ENCODE measurements at regions not wholly inside any gene's neighbourhood (a gene's known extent, or its start where the extent isn't known, plus 50 kb on each side); places are given as distances from the start of the nearest gene placed in this dataset.
"Not testable (repeated sequence)": the region's sequence is repeated elsewhere in the genome, so short reads cannot be mapped to it uniquely, and the experiment has no call there.

- intact Hi-C loops (cut with DNase I) = no loop called here
- H3K9me3 ChIP-seq (ENCODE audit: control insufficient read depth, low read length) = no peaks in the 10 kb centered on the region
- 66% methylated on average over 2 of the region's 2 CpGs for WGBS
Measured at GRCh38 chr4:14151101-14151500, 523.6 kb upstream of the BOD1L1 start.

DNA sequence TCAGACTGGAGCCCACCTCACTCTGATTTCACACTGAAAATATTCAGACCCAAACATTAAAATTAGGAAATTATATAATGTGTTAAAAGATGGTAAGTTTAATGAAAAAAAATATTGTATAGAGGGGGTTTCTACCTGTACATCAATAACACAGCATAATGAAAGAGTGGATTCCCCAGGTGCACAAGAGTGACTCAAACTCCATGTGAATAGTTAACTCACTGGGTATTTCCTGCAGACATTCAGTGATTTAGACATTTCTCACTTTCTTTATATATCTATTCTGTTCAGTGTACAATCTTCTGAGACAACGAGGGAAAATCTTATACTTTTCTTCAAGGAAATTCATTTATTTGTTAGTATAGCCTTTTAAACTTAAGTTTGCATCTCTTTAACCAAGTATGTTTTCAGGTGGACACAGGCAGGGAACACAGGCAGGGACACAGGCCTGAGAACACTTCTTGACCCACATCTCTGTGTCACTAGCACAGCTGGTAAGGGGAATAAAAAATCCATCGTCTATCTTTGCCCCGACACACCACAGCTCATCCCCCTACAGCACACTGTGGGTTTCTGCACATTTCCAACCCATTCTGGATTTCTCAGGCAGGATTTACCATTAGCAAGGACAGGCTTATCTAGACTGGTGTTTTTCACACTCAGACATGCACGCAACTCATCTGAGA, 525.5 kb upstream of the BOD1L1 start:
- H3K27ac ChIP-seq (ENCODE audit: low read length) = no peak overlapping the region
- H3K9me3 ChIP-seq (ENCODE audit: control insufficient read depth, low read length) = no peaks in the 10 kb centered on the region
- no peaks in the 10 kb centered on the region for H3K4me1 ChIP-seq (ENCODE audit: control insufficient read depth, insufficient read depth, low read length)
- no peak for DNase-seq
- WGBS = 80% methylated on average over 4 of the region's 4 CpGs
- H3K27me3 ChIP-seq (ENCODE audit: control insufficient read depth, insufficient read depth) = no peaks in the 10 kb centered on the region
- no peak for ATAC-seq
- no peak overlapping the region for H3K4me3 ChIP-seq (ENCODE audit: low read length)
- intact Hi-C loops (cut with DNase I) = no loop called here

More at GRCh38 chr4:14151101-14151500, 523.6 kb upstream of the BOD1L1 start:
- Histone ChIP-seq H3K4me3 (ENCODE audit: low read length) (no peak overlapping the region), H3K27ac (ENCODE audit: low read length) (no peak overlapping the region), H3K27me3 (ENCODE audit: control insufficient read depth, insufficient read depth) (no peaks in the 10 kb centered on the region), H3K4me1 (ENCODE audit: control insufficient read depth, insufficient read depth, low read length) (no peaks in the 10 kb centered on the region)
- ATAC-seq (no peak), DNase-seq (no peak)

DNA sequence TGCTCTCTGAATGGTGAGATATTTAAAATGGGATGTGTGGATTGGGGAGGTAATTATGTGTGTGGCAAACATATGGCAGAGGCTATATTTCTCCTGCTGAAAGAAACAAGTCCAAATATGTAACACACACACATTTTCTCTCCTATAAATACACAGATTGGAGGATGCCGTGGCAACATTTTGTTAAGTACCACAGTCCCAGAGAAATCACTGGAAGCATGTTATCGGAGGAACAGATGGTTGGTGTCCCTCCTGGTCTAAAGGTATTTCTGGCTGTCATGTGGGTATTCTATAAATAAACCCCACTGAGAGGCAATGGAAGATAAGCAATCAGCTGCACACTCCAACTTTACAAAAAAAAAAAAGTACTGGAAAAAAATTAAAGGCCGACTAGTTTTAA, 528.3 kb upstream of the BOD1L1 start:
- H3K27ac ChIP-seq (ENCODE audit: low read length) = no peak overlapping the region
- intact Hi-C loops (cut with DNase I) = no loop called here
- no peaks in the 10 kb centered on the region for H3K9me3 ChIP-seq (ENCODE audit: control insufficient read depth, low read length)
- no peaks in the 10 kb centered on the region for H3K27me3 ChIP-seq (ENCODE audit: control insufficient read depth, insufficient read depth)
- DNase-seq (no peak), ATAC-seq (peak in 1 of 2 donors; percentile 54)
- WGBS = 39% methylated on average over 3 of the region's 3 CpGs
- no peak overlapping the region for H3K4me3 ChIP-seq (ENCODE audit: low read length)
- H3K4me1 ChIP-seq (ENCODE audit: control insufficient read depth, insufficient read depth, low read length) = no peaks in the 10 kb centered on the region

GRCh38 chr4:14157262-14157661, 529.7 kb upstream of the BOD1L1 start:
- intact Hi-C loops (cut with DNase I) = no loop called here
- WGBS = 83% methylated on average over 2 of the region's 2 CpGs
- no peaks in the 10 kb centered on the region for H3K9me3 ChIP-seq (ENCODE audit: control insufficient read depth, low read length)
- no peak overlapping the region for H3K4me3 ChIP-seq (ENCODE audit: low read length)
- no peaks in the 10 kb centered on the region for H3K27me3 ChIP-seq (ENCODE audit: control insufficient read depth, insufficient read depth)
- H3K27ac ChIP-seq (ENCODE audit: low read length) = no peak overlapping the region
- H3K4me1 ChIP-seq (ENCODE audit: control insufficient read depth, insufficient read depth, low read length) = no peaks in the 10 kb centered on the region
- DNase-seq (no peak), ATAC-seq (no peak)

DNA sequence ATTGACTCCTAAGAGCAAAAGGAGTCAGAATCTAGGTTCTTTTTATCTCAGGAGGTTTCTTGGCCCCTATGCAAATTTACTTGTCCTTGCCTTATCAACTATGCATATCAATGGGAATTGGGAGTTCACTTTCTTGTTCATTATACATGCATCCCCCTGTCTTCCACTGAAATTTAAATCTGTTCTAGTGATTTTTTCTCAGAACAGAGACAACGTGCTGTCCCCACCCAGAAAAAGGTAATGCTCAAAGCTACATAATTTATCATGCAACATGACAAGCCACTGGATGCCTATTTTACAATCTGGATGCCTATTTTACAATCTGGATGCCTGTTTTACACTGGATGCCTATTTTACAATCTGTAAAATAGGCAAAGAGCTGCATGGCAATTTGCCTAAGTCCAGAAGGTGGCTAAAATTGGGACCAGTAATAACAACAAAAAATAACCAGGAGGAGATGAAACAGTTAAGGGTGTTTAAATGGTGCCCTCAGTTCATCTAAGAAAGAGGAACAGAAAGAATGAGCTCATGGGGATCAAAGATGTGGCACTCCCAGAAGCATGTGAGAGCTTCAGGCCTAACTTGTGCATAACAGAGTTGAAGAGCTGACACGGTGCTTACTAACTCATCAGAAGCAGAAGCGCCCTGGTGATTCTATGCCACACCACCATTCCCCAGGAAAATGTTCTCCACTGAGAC, 537.8 kb upstream of the BOD1L1 start:
- H3K4me1 ChIP-seq (ENCODE audit: control insufficient read depth, insufficient read depth, low read length) = no peaks in the 10 kb centered on the region
- no peaks in the 10 kb centered on the region for H3K9me3 ChIP-seq (ENCODE audit: control insufficient read depth, low read length)
- H3K4me3 ChIP-seq (ENCODE audit: low read length) = no peak overlapping the region
- intact Hi-C loops (cut with DNase I) = no loop called here
- H3K27ac ChIP-seq (ENCODE audit: low read length) = no peak overlapping the region
- WGBS = 76% methylated on average over 3 of the region's 3 CpGs
- peak in 1 of 2 donors; percentile 34 for ATAC-seq
- no peak for DNase-seq
- H3K27me3 ChIP-seq (ENCODE audit: control insufficient read depth, insufficient read depth) = no peaks in the 10 kb centered on the region

GRCh38 chr4:14167876-14168510, 540.5 kb upstream of the BOD1L1 start:
- H3K27ac ChIP-seq (ENCODE audit: low read length) = no peak overlapping the region
- 87% methylated on average over 8 of the region's 8 CpGs for WGBS
- ATAC-seq (no peak), DNase-seq (no peak)
- no peaks in the 10 kb centered on the region for H3K27me3 ChIP-seq (ENCODE audit: control insufficient read depth, insufficient read depth)
- H3K4me1 ChIP-seq (ENCODE audit: control insufficient read depth, insufficient read depth, low read length) = no peaks in the 10 kb centered on the region
- H3K9me3 ChIP-seq (ENCODE audit: control insufficient read depth, low read length) = no peaks in the 10 kb centered on the region
- intact Hi-C loops (cut with DNase I) = no loop called here
- no peak overlapping the region for H3K4me3 ChIP-seq (ENCODE audit: low read length)

- Histone ChIP-seq H3K27ac (ENCODE audit: low read length) (no peak overlapping the region), H3K9me3 (ENCODE audit: control insufficient read depth, low read length) (no peaks in the 10 kb centered on the region), H3K27me3 (ENCODE audit: control insufficient read depth, insufficient read depth) (no peaks in the 10 kb centered on the region), H3K4me3 (ENCODE audit: low read length) (no peak overlapping the region), H3K4me1 (ENCODE audit: control insufficient read depth, insufficient read depth, low read length) (no peaks in the 10 kb centered on the region)
- intact Hi-C loops (cut with DNase I) = no loop called here
- ATAC-seq (no peak), DNase-seq (peak in 2 of 3 donors; percentile 12 to 47)
- WGBS = 25% methylated on average over 5 of the region's 5 CpGs
Measured at GRCh38 chr4:14168919-14169318, 541.4 kb upstream of the BOD1L1 start.

GRCh38 chr4:14169460-14169859, 541.9 kb upstream of the BOD1L1 start:
- H3K4me1 ChIP-seq (ENCODE audit: control insufficient read depth, insufficient read depth, low read length) = no peaks in the 10 kb centered on the region
- WGBS = 46% methylated on average over 2 of the region's 2 CpGs
- no peak overlapping the region for H3K4me3 ChIP-seq (ENCODE audit: low read length)
- intact Hi-C loops (cut with DNase I) = no loop called here
- H3K27ac ChIP-seq (ENCODE audit: low read length) = no peak overlapping the region
- H3K9me3 ChIP-seq (ENCODE audit: control insufficient read depth, low read length) = no peaks in the 10 kb centered on the region
- no peak for DNase-seq
- no peaks in the 10 kb centered on the region for H3K27me3 ChIP-seq (ENCODE audit: control insufficient read depth, insufficient read depth)
- ATAC-seq = no peak

- H3K9me3 ChIP-seq (ENCODE audit: control insufficient read depth, low read length); intact Hi-C loops (cut with DNase I); DNase-seq; H3K27ac ChIP-seq (ENCODE audit: low read length); H3K27me3 ChIP-seq (ENCODE audit: control insufficient read depth, insufficient read depth); ATAC-seq; H3K4me1 ChIP-seq (ENCODE audit: control insufficient read depth, insufficient read depth, low read length); H3K4me3 ChIP-seq (ENCODE audit: low read length): not testable (repeated sequence)
- WGBS = 84% methylated on average over 6 of the region's 6 CpGs
Measured at GRCh38 chr4:14169940-14170339, 542.4 kb upstream of the BOD1L1 start.

GRCh38 chr4:14176613-14177012, 549.1 kb upstream of the BOD1L1 start:
- no peak overlapping the region for H3K4me3 ChIP-seq (ENCODE audit: low read length)
- intact Hi-C loops (cut with DNase I) = no loop called here
- no peaks in the 10 kb centered on the region for H3K27me3 ChIP-seq (ENCODE audit: control insufficient read depth, insufficient read depth)
- H3K27ac ChIP-seq (ENCODE audit: low read length) = no peak overlapping the region
- H3K4me1 ChIP-seq (ENCODE audit: control insufficient read depth, insufficient read depth, low read length) = no peaks in the 10 kb centered on the region
- ATAC-seq = no peak
- WGBS = 97% methylated on average over 3 of the region's 3 CpGs
- no peaks in the 10 kb centered on the region for H3K9me3 ChIP-seq (ENCODE audit: control insufficient read depth, low read length)
- DNase-seq = no peak

GRCh38 chr4:14177987-14178386, 550.5 kb upstream of the BOD1L1 start:
- intact Hi-C loops (cut with DNase I) = no loop called here
- no peak overlapping the region for H3K27ac ChIP-seq (ENCODE audit: low read length)
- H3K4me1 ChIP-seq (ENCODE audit: control insufficient read depth, insufficient read depth, low read length) = no peaks in the 10 kb centered on the region
- no peaks in the 10 kb centered on the region for H3K27me3 ChIP-seq (ENCODE audit: control insufficient read depth, insufficient read depth)
- ATAC-seq (no peak), DNase-seq (no peak)
- no peaks in the 10 kb centered on the region for H3K9me3 ChIP-seq (ENCODE audit: control insufficient read depth, low read length)
- H3K4me3 ChIP-seq (ENCODE audit: low read length) = no peak overlapping the region
- WGBS = 88% methylated on average over 3 of the region's 3 CpGs

Measured in right cardiac atrium (tissue), 5 donors.